WERI-Rb-1 (cell line): ENCODE measurements at regions not wholly inside any gene's neighbourhood (a gene's known extent, or its start where the extent isn't known, plus 50 kb on each side); places are given as distances from the start of the nearest gene placed in this dataset.
"Not testable (repeated sequence)": the region's sequence is repeated elsewhere in the genome, so short reads cannot be mapped to it uniquely, and the experiment has no call there.

Experiments used
- DNase-seq: peaks from one replicate; pipeline ENCODE4 v3.0.0-alpha.2; 2020
- H3K27ac ChIP-seq: fragments of 250-450 bp; sonication (Bioruptor Pico); 2 replicates; pipeline ENCODE4 v1.5.1; 2020; ENCODE audit warnings: mild to moderate bottlenecking, moderate library complexity
- H3K27me3 ChIP-seq: fragments of 250-450 bp; sonication (Bioruptor Pico); 2 replicates; pipeline ENCODE4 v1.5.1; 2021; ENCODE audit warnings: mild to moderate bottlenecking, low read depth, moderate library complexity; ENCODE audit not compliant: insufficient read depth, severe bottlenecking
- H3K36me3 ChIP-seq: fragments of 250-450 bp; sonication (Bioruptor Pico); 2 replicates; pipeline ENCODE4 v1.5.1; 2020; ENCODE audit warnings: mild to moderate bottlenecking, moderate library complexity
- H3K4me3 ChIP-seq: 2 replicates; pipeline ENCODE4 v1.5.1; 2011; ENCODE audit warnings: low read depth, mild to moderate bottlenecking, control low read depth, low read length
- H3K9me3 ChIP-seq: fragments of 250-450 bp; sonication (Bioruptor Pico); 2 replicates; pipeline ENCODE4 v1.5.1; 2021; ENCODE audit warnings: mild to moderate bottlenecking, moderate library complexity; ENCODE audit not compliant: severe bottlenecking

GRCh38 chr15:22519213-22519612, 60.5 kb downstream of the GOLGA6L22 start:
- H3K9me3 ChIP-seq, result not testable (repeated sequence)

DNA sequence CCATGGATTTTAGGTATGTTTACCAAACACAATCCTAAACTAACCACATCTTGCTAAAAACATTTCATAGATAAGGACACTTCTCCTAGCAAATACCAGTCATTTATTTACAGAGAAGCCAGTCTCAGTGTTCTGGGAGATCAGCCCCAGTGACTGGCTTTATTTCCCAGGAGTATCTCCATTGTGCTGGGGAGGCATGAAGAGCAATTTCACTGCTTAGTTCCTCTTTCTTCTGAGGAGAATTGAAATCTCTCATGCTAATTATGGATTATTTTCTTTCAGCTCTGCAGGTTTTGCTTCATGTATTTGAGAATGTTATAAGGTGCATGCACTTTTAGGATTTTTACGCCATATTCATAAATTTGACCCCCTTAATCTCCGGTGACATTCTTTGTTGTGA, 67.8 kb downstream of the GOLGA6L22 start:
- H3K4me3 ChIP-seq, H3K9me3 ChIP-seq, DNase-seq: not testable (repeated sequence)

More at GRCh38 chr15:22519213-22519612, 60.5 kb downstream of the GOLGA6L22 start:
- not testable (repeated sequence) for H3K27ac ChIP-seq, H3K4me3 ChIP-seq, H3K27me3 ChIP-seq, H3K36me3 ChIP-seq, DNase-seq

DNA sequence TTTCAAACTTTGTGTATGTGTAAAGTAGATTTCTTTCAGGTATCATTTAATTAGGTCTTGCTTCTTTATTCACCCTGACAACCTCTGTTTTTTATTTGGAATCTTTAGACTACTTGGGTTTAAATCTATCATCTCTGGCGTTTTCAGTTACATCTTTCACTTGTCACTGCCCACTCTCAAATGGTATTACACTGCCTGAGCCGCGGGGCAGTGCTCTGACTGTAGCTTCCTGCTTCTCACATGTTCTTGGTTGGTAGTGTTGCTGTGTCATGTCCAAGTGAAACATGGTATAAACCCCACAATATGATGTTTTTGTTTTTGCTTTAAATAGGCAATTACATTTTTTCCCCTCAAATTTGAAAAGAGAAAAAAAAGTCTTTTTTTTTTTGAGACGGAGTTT, 68.3 kb downstream of the GOLGA6L22 start:
- H3K27me3 ChIP-seq, H3K27ac ChIP-seq, H3K36me3 ChIP-seq, H3K4me3 ChIP-seq, H3K9me3 ChIP-seq, DNase-seq: not testable (repeated sequence)

More for the DNA sequence above, 67.8 kb downstream of the GOLGA6L22 start:
- H3K27me3 ChIP-seq, H3K36me3 ChIP-seq, H3K27ac ChIP-seq: not testable (repeated sequence)

DNA sequence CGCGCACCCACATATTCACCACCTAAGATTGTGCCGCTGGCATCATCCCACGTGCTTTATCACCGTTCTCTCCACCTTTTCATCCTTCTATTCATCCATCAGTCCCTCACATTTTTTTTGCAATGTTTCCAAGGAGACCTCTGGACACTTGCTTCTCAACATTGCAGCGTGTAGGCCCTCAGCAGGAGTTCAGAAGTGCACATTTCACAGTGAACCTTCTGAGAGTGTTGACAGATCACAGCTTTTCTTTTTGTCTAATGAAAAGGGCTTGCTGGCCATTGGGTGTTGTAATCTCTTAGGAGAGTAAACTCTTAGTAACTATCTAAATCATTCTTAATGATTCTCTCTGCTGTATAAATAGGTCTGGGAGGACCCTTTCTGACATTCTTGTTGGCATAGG, 70.5 kb downstream of the GOLGA6L22 start:
- H3K27ac ChIP-seq, H3K27me3 ChIP-seq, DNase-seq, H3K9me3 ChIP-seq, H3K36me3 ChIP-seq, H3K4me3 ChIP-seq: not testable (repeated sequence)

DNA sequence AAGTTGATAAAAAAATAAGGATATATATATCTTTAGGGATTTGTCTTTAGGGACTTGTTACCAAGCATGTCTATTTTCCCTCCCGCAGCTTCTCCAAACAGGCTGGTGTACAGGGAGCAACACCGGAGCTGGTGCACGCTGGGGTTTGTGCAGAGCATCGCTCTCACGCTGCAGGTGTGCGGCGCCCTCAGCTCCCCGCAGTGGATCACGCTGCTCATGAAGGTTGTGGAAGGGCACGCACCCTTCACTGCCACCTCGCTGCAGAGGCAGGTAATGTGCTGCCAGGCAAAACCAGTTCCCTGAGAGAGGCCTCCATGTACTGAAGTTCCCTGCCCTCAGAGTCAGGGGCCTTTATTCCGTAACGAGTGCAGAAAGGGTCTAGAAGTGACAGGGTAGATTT, 101.0 kb downstream of the GOLGA6L22 start:
- H3K27me3 ChIP-seq, H3K9me3 ChIP-seq, H3K36me3 ChIP-seq, DNase-seq, H3K4me3 ChIP-seq, H3K27ac ChIP-seq: not testable (repeated sequence)

- not testable (repeated sequence) for DNase-seq, H3K27me3 ChIP-seq
Measured at GRCh38 chr15:22561716-22562115, 103.0 kb downstream of the GOLGA6L22 start.

DNA sequence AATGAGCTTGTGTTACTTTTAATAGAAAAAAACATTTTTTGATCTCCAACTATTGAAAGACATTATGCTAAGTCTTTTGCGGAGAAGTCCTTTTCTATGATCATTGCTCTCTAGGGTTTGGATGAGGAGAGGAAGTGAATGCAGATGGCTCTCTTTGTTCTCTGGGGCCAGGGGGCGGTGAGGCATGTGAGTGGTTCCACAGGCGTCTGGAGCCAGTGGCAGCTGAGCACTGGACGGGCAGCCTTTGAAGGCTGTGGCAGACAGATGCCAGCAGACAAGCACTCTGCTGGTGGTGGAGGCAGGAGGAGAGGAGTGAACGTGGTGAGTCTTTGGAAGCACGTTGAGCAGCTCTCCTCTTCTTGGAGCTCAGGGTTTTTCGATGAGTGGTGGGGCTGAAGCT, 107.8 kb downstream of the GOLGA6L22 start:
- DNase-seq, result not testable (repeated sequence)

More at GRCh38 chr15:22561716-22562115, 103.0 kb downstream of the GOLGA6L22 start:
- H3K4me3 ChIP-seq, H3K36me3 ChIP-seq, H3K27ac ChIP-seq, H3K9me3 ChIP-seq: not testable (repeated sequence)

DNA sequence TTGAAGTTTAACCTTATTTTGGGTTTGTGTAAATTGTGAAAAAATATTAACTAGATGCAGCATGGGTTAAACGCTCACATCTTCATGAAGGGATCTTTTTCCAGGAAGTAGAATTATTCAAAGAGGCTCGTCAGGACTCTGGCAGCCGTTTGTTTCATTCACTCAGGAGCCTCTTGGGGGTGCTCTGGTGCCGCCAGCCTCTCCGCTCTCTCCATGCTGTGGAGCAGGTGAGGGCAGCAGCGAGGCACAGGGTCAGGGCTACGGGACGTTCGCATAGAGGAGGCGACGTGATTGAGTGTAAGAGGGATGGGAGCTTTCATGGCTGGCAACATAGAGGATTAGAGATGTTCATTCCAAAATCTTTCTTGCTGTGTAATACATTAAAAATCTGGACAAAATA, 110.8 kb downstream of the GOLGA6L22 start:
- not testable (repeated sequence) for H3K27me3 ChIP-seq, DNase-seq, H3K27ac ChIP-seq, H3K36me3 ChIP-seq, H3K4me3 ChIP-seq, H3K9me3 ChIP-seq

More for the DNA sequence above, 107.8 kb downstream of the GOLGA6L22 start:
- H3K27me3 ChIP-seq, H3K9me3 ChIP-seq, H3K27ac ChIP-seq, H3K4me3 ChIP-seq, H3K36me3 ChIP-seq: not testable (repeated sequence)

- H3K4me3 ChIP-seq, H3K27ac ChIP-seq, H3K27me3 ChIP-seq, H3K36me3 ChIP-seq, DNase-seq, H3K9me3 ChIP-seq: not testable (repeated sequence)
Measured at GRCh38 chr15:22572152-22572735, 113.5 kb downstream of the GOLGA6L22 start.

GRCh38 chr15:22572792-22573191, 114.1 kb downstream of the GOLGA6L22 start:
- not testable (repeated sequence) for H3K27me3 ChIP-seq, H3K4me3 ChIP-seq, H3K36me3 ChIP-seq, H3K27ac ChIP-seq, DNase-seq, H3K9me3 ChIP-seq

DNA sequence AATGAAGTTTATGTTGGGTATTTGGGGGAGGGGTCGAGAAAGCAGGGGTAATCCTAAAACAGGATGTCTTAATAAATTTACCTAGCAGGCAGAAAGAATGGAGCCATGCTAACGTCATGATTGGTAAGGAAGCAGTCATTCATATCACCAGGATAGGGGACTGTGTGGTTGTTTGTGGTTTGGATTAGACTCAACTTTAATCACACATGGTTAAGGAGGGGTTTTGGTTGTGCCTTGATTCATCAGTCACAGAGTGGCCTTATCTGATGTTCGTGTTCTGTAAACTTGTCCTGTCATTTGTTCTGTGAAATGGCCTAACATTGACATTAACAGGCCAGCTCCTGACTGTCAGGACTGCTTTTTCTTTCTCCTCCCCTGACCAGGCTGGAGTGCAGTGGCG, 119.1 kb downstream of the GOLGA6L22 start:
- not testable (repeated sequence) for H3K4me3 ChIP-seq, H3K27me3 ChIP-seq, H3K9me3 ChIP-seq, DNase-seq, H3K36me3 ChIP-seq, H3K27ac ChIP-seq

- H3K36me3 ChIP-seq, H3K4me3 ChIP-seq, H3K27me3 ChIP-seq, DNase-seq, H3K9me3 ChIP-seq, H3K27ac ChIP-seq: not testable (repeated sequence)
Measured at GRCh38 chr15:22579213-22579612, 120.5 kb downstream of the GOLGA6L22 start.

- H3K27me3 ChIP-seq, result not testable (repeated sequence)
Measured at GRCh38 chr15:22587391-22587790, 128.7 kb downstream of the GOLGA6L22 start.

GRCh38 chr15:22598552-22598951, 139.8 kb downstream of the GOLGA6L22 start:
- H3K4me3 ChIP-seq, H3K9me3 ChIP-seq, DNase-seq, H3K27ac ChIP-seq, H3K27me3 ChIP-seq, H3K36me3 ChIP-seq: not testable (repeated sequence)

More at GRCh38 chr15:22587391-22587790, 128.7 kb downstream of the GOLGA6L22 start:
- DNase-seq, H3K36me3 ChIP-seq, H3K27ac ChIP-seq, H3K4me3 ChIP-seq, H3K9me3 ChIP-seq: not testable (repeated sequence)

DNA sequence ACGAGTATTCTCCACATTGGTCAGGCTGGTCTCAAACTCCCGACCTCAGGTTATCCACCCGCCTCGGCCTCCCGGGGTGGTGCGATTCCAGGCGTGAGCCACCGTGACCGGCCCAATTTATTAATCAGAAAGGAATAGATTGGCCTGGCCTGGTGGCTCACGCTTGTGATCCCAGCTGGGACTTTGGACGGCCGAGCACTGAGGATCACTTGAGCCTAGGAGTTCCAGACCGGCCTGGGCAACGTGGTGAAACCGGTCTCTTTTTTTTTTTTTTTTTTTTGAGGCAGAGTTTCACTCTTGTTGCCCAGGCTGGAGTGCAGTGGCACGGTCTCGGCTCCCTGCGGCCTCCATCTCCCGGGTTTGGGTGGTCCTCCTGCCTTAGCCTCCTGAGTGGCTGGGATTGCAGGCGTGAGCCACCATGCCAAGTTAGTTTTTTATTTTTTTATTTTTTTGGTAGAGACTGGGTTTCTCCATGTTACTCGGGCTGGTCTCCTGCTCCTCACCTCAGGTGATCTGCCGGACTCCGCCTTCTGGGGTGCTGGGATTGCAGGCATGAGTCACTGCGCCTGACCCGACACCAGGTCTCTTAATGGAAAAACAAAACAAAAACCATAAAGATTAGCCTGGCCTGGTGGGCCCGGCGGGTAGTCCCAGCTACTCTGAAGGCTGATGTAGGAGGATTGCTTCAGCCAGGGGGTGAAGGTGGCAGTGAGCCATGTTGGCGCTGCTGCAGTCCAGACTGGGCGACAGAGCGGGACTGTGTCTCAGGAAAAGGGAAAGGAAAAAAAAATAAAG, 141.0 kb downstream of the GOLGA6L22 start:
- H3K9me3 ChIP-seq, H3K27ac ChIP-seq, H3K27me3 ChIP-seq, H3K4me3 ChIP-seq, H3K36me3 ChIP-seq, DNase-seq: not testable (repeated sequence)
